ENCODE measurements at regions not wholly inside any gene's neighbourhood (a gene's known extent, or its start where the extent isn't known, plus 50 kb on each side); places are given as distances from the start of the nearest gene placed in this dataset.

- Histone ChIP-seq H3K36me3 (no peaks in the 10 kb centered on the region), H3K4me1 (no peaks in the 10 kb centered on the region), H3K9me3 (peaks cover 0 to 6% (median 0%) of the 10 kb centered on the region in 4 donors), H3K4me3 (no peak overlapping the region), H3K27ac (no peak overlapping the region), H3K27me3 (no peaks in the 10 kb centered on the region)
- TF ChIP-seq CTCF (IDR thresholded peaks at IDR 0.05) (no peak), EP300 (IDR thresholded peaks at IDR 0.05) (no peak), POLR2AphosphoS5 (IDR thresholded peaks at IDR 0.05) (no peak), POLR2A (IDR thresholded peaks at IDR 0.05) (no peak)
- intact Hi-C loops (cut with DNase I) = no loop called here
- no peak for DNase-seq
Observed at GRCh38 chr7:136308230-136308629, 331.1 kb upstream of the MTPN start.

DNA sequence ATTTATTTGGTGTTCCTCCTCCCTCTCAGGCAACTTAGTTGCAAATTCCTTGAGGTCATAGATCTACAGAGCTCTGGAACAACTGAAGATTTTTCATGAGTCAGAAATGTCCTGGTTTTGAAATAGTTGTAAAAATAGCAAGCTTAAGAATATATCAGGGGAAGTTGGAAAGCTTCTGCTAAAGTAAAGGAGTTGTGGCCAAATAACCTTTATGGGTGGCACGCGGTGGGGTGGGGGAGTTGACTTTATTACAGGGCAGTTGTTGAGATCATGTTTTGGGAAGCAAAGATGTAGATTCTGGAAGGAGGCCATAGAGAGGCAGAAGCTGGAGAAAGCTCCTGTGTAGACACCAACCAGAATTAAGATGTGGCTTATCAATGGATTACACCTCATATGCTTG is 326.0 kb upstream of the MTPN start:
- Histone ChIP-seq H3K9me3 (peaks cover 0 to 4% (median 0%) of the 10 kb centered on the region in 4 donors), H3K27me3 (no peaks in the 10 kb centered on the region), H3K4me3 (no peak overlapping the region), H3K36me3 (no peaks in the 10 kb centered on the region), H3K27ac (no peak overlapping the region), H3K4me1 (no peaks in the 10 kb centered on the region)
- no peak for TF ChIP-seq CTCF (IDR thresholded peaks at IDR 0.05)
- no peak for TF ChIP-seq POLR2AphosphoS5 (IDR thresholded peaks at IDR 0.05)
- TF ChIP-seq EP300 (IDR thresholded peaks at IDR 0.05) = no peak
- intact Hi-C loops (cut with DNase I) = no loop called here
- no peak for DNase-seq
- 93 to 97% methylated on average over 2 of the region's 2 CpGs for WGBS, 2 donors

- WGBS, 2 donors = 88% methylated on average over 1 of the region's 1 CpG
Observed at GRCh38 chr7:136302049-136302448, 324.9 kb upstream of the MTPN start.

DNA sequence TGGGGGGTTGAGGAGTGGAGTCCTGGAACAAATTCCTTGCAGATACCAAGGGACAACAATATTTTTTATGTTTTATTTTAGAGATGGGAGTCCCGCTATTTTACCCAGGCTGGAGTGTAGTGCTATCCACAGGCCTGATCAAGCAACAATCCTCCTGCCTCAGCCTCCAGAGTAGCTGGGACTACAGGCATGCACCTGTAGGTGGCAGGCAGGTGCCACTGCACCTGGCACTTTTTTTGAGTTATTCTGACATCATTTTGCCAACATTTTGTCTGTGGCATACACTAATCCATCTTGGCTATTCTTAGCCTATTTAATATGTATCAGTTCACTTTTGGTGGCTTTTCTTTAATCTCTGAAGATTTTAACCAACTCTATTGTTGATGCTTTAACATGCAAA is 317.8 kb upstream of the MTPN start:
- peaks cover 0 to 31% (median 17%) of the 10 kb centered on the region in 4 donors for H3K4me1 ChIP-seq
- H3K9me3 ChIP-seq = peaks cover 0 to 3% (median 0%) of the 10 kb centered on the region in 4 donors
- no peaks in the 10 kb centered on the region for H3K36me3 ChIP-seq
- no peak overlapping the region for H3K4me3 ChIP-seq
- intact Hi-C loops (cut with DNase I) = loop anchor here (5.0 to 10.0 kb wide), 2 partner anchors 263 to 570 kb away; partner anchors contain the start of gene CHRM2
- whole genome bisulfite sequencing, 2 donors = 95 to 97% methylated on average over 1 of the region's 1 CpG
- no peak overlapping the region for H3K27ac ChIP-seq
- H3K27me3 ChIP-seq = no peaks in the 10 kb centered on the region
- TF ChIP-seq CTCF (IDR thresholded peaks at IDR 0.05) = no peak
- TF ChIP-seq POLR2AphosphoS5 (IDR thresholded peaks at IDR 0.05) = no peak
- TF ChIP-seq POLR2A (IDR thresholded peaks at IDR 0.05) = no peak
- DNase-seq = no peak

More at GRCh38 chr7:136302049-136302448, 324.9 kb upstream of the MTPN start:
- no peak overlapping the region for H3K4me3 ChIP-seq
- H3K27me3 ChIP-seq = no peaks in the 10 kb centered on the region
- intact Hi-C loops (cut with DNase I) = no loop called here
- no peaks in the 10 kb centered on the region for H3K9me3 ChIP-seq
- no peaks in the 10 kb centered on the region for H3K4me1 ChIP-seq
- TF ChIP-seq POLR2A (IDR thresholded peaks at IDR 0.05) (no peak), CTCF (IDR thresholded peaks at IDR 0.05) (no peak), POLR2AphosphoS5 (IDR thresholded peaks at IDR 0.05) (no peak), EP300 (IDR thresholded peaks at IDR 0.05) (no peak)
- H3K27ac ChIP-seq = no peak overlapping the region
- no peak for DNase-seq
- no peaks in the 10 kb centered on the region for H3K36me3 ChIP-seq

DNA sequence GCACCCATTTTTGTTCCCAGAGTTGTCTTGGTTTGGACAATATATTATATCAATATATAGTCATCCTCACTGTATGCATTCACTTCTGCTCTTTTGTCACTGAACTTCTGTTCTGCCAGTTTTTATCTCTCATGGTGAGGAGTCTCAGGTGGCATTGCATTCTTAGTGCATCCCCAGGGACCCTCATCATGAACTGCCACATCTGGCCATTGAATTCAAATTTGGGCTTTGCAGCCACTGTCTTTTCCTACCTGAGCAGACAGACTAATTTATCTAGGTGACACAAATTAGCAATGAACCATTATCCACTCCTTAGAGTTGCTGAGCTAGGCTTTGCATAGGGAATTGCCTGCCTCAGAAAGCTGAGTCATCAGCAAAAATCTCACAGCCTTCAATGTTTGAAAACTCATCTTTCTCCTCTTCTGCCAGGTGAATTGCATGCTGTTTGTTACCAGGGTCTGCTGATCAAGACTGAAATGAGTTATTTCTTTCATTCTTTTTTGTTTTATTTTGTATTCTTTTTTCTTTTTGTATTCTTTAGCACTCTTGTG is 316.8 kb upstream of the MTPN start:
- no peaks in the 10 kb centered on the region for H3K27me3 ChIP-seq
- no peak for TF ChIP-seq EP300 (IDR thresholded peaks at IDR 0.05)
- TF ChIP-seq CTCF (IDR thresholded peaks at IDR 0.05) = no peak
- TF ChIP-seq POLR2A (IDR thresholded peaks at IDR 0.05) = no peak
- H3K27ac ChIP-seq = peak overlapping the region in 3 of 4 donors; percentile 51 to 68 (median 67)
- H3K36me3 ChIP-seq = no peaks in the 10 kb centered on the region
- H3K4me3 ChIP-seq = no peak overlapping the region
- H3K9me3 ChIP-seq = peaks cover 0 to 3% (median 0%) of the 10 kb centered on the region in 4 donors
- intact Hi-C loops (cut with DNase I) = loop anchor here (5.0 to 10.0 kb wide), 2 partner anchors 262 to 571 kb away; partner anchors contain the start of gene CHRM2
- peaks cover 0 to 31% (median 17%) of the 10 kb centered on the region in 4 donors for H3K4me1 ChIP-seq
- DNase-seq = no peak

All from sigmoid colon (tissue), 6 donors.